PFSK-1 (cell line): ENCODE measurements at regions not wholly inside any gene's neighbourhood (a gene's known extent, or its start where the extent isn't known, plus 50 kb on each side); places are given as distances from the start of the nearest gene placed in this dataset.

Experiments used
- FOXP2 ChIP-seq: optimal IDR thresholded peaks from 2 replicates; pipeline ENCODE3; 2011; ENCODE audit warnings: borderline replicate concordance, control low read depth, inconsistent platforms; ENCODE audit not compliant: insufficient read depth; ENCODE audit errors: extremely low read length, extremely low read depth
- POLR2AphosphoS5 ChIP-seq: IDR thresholded peaks from 2 replicates; pipeline ENCODE4 v1.6.1; 2012; ENCODE audit warnings: low read depth, mild to moderate bottlenecking, control low read depth, low read length, moderate library complexity
- REST ChIP-seq, 2 experiments: IDR thresholded peaks; 2 replicates each; pipeline versions ENCODE4 v1.6.1 to v1.8.0; 2011 to 2012; ENCODE audit warnings: low read depth in 2 of 2, low read length in 2 of 2, control low read depth in 1 of 2, inconsistent platforms in 1 of 2, mild to moderate bottlenecking in 1 of 2, moderate library complexity in 1 of 2; ENCODE audit not compliant: insufficient read depth in 1 of 2
- SIN3A ChIP-seq: IDR thresholded peaks from 2 replicates; pipeline ENCODE4 v1.6.1; 2012; ENCODE audit warnings: mild to moderate bottlenecking, low read length, moderate library complexity, borderline replicate concordance; ENCODE audit not compliant: insufficient read depth
- TAF1 ChIP-seq: IDR thresholded peaks from 2 replicates; pipeline ENCODE4 v1.6.1; 2012; ENCODE audit warnings: low read length, control low read depth, borderline replicate concordance; ENCODE audit not compliant: insufficient read depth

- TF ChIP-seq TAF1 (no peak), REST (IDR thresholded peaks at IDR 0.05; ENCODE audit: insufficient read depth in 1 of 2, low read depth in 2 of 2, low read length in 2 of 2) (no peak), POLR2AphosphoS5 (no peak), SIN3A (no peak), FOXP2 (no peak)
These were observed 112.0 kb upstream of the SIRPA start for GRCh38 chr20:1783245-1783644.

- TF ChIP-seq SIN3A (no peak), REST (IDR thresholded peaks at IDR 0.05; ENCODE audit: insufficient read depth in 1 of 2, low read depth in 2 of 2, low read length in 2 of 2) (no peak), TAF1 (no peak), FOXP2 (no peak), POLR2AphosphoS5 (no peak)
These were observed 113.0 kb upstream of the SIRPA start for GRCh38 chr20:1782181-1782580.

- TF ChIP-seq SIN3A (no peak), TAF1 (no peak), FOXP2 (no peak), POLR2AphosphoS5 (no peak), REST (IDR thresholded peaks at IDR 0.05; ENCODE audit: insufficient read depth in 1 of 2, low read depth in 2 of 2, low read length in 2 of 2) (no peak)
These were observed 115.6 kb upstream of the SIRPA start for GRCh38 chr20:1779567-1779966.

GRCh38 chr20:1778338-1778737, 116.9 kb upstream of the SIRPA start:
- TF ChIP-seq POLR2AphosphoS5 (no peak), TAF1 (no peak), FOXP2 (no peak), REST (IDR thresholded peaks at IDR 0.05; ENCODE audit: insufficient read depth in 1 of 2, low read depth in 2 of 2, low read length in 2 of 2) (no peak), SIN3A (no peak)

GRCh38 chr20:1777476-1777820, 117.8 kb upstream of the SIRPA start:
- TF ChIP-seq TAF1 (no peak), POLR2AphosphoS5 (no peak), SIN3A (no peak), REST (IDR thresholded peaks at IDR 0.05; ENCODE audit: insufficient read depth in 1 of 2, low read depth in 2 of 2, low read length in 2 of 2) (no peak), FOXP2 (no peak)
